Endodermal cell (in vitro differentiated cells): ENCODE measurements at regions not wholly inside any gene's neighbourhood (a gene's known extent, or its start where the extent isn't known, plus 50 kb on each side); places are given as distances from the start of the nearest gene placed in this dataset.

ENCODE experiments used
- DNase-seq: peaks from one replicate; pipeline ENCODE4 v3.0.0-alpha.2; 2017
- H3K27ac ChIP-seq: 2 replicates; pipeline ENCODE4 v1.5.1; 2013; ENCODE audit warnings: mild to moderate bottlenecking, low read depth, low read length, moderate library complexity
- H3K27me3 ChIP-seq: 2 replicates; pipeline ENCODE4 v1.6.1; 2013; ENCODE audit warnings: mild to moderate bottlenecking, low read length, moderate library complexity; ENCODE audit not compliant: insufficient read depth, control insufficient read depth, poor library complexity, severe bottlenecking
- H3K36me3 ChIP-seq: 2 replicates; pipeline ENCODE4 v1.7.0; 2013; ENCODE audit warnings: mild to moderate bottlenecking, low read length, moderate library complexity; ENCODE audit not compliant: control insufficient read depth, insufficient read depth
- H3K4me1 ChIP-seq: one replicate; pipeline ENCODE4 v1.7.0; 2013; ENCODE audit warnings: low read length; ENCODE audit not compliant: control insufficient read depth, insufficient read depth
- H3K4me3 ChIP-seq: 2 replicates; pipeline ENCODE4 v1.5.1; 2013; ENCODE audit warnings: mild to moderate bottlenecking, low read length, moderate library complexity
- H3K9ac ChIP-seq: 2 replicates; pipeline ENCODE4 v1.6.1; 2013; ENCODE audit warnings: mild to moderate bottlenecking, low read length, moderate library complexity; ENCODE audit not compliant: poor library complexity, severe bottlenecking; ENCODE audit errors: extremely low read depth
- H3K9me3 ChIP-seq: 2 replicates; pipeline ENCODE4 v1.6.1; 2013; ENCODE audit warnings: mild to moderate bottlenecking, low read length, moderate library complexity; ENCODE audit not compliant: control insufficient read depth
- H3K27ac Mint-ChIP-seq: 2 replicates; pipeline ENCODE4 v1.8.0; 2020; ENCODE audit warnings: mixed read lengths
- H3K27me3 Mint-ChIP-seq: 2 replicates; pipeline ENCODE4 v1.8.0; 2021; ENCODE audit warnings: mild to moderate bottlenecking, mixed read lengths; ENCODE audit not compliant: insufficient read depth
- H3K36me3 Mint-ChIP-seq: 2 replicates; pipeline ENCODE4 v1.8.0; 2020; ENCODE audit warnings: low read depth, mixed read lengths
- H3K4me1 Mint-ChIP-seq: 2 replicates; pipeline ENCODE4 v1.8.0; 2020; ENCODE audit warnings: mixed read lengths
- H3K4me3 Mint-ChIP-seq: 2 replicates; pipeline ENCODE4 v1.8.0; 2020; ENCODE audit warnings: mild to moderate bottlenecking, moderate library complexity, mixed read lengths
- H3K9me3 Mint-ChIP-seq: 2 replicates; pipeline ENCODE4 v1.8.0; 2020; ENCODE audit warnings: mild to moderate bottlenecking, mixed read lengths
- WGBS, 2 experiments: methylation state at CpG; one replicate each; pipeline versions ENCODE4 v1.1.5 to v1.1.7; 2013; ENCODE audit warnings: missing lambda C conversion rate in 2 of 2, mixed read lengths in 1 of 2; ENCODE audit not compliant: insufficient coverage in 1 of 2, insufficient read length in 1 of 2; 5-methylcytosine and 5-hydroxymethylcytosine counted together
- TF ChIP-seq, protein P1 (sequence below): fragments of 200-600 bp; sonication (generic); conservative IDR thresholded peaks from 2 replicates; pipeline ENCODE4 v1.5.0; 2021; ENCODE audit warnings: antibody characterized with exemption, mild to moderate bottlenecking

DNA sequence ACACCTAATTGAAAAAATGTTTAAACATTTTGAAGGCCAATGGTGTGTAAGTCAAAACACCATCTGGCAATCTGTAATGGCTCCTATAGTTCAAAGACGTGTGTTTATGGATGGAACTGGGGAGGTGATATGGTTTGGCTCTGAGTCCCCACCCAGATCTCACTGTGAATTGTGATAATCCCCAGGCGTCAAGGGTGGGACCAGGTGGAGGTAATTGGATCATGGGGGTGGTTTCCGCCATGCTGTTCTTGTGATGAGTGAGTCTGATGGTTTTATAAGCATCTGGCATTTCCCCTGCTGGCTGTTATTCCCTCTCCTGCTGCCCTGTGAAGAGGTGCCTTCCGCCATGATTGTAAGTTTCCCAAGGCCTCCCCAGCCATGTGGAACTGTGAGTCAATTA lies 52.2 kb downstream of the ADRA2C start:
- Mint-ChIP-seq H3K4me1 (peaks cover 20% of the 10 kb centered on the region), H3K4me3 (no peak overlapping the region), H3K36me3 (no peaks in the 10 kb centered on the region), H3K27me3 (peaks cover 29% of the 10 kb centered on the region), H3K27ac (no peak overlapping the region), H3K9me3 (peaks cover 5% of the 10 kb centered on the region)
- peak; percentile 65 for DNase-seq
- WGBS, 2 experiments = 75 to 89% methylated on average over 3 to 4 of the region's 4 CpGs
- H3K4me3 ChIP-seq = no peak overlapping the region
- H3K4me1 ChIP-seq = peaks cover 5% of the 10 kb centered on the region
- H3K27ac ChIP-seq = no peak overlapping the region
- no peaks in the 10 kb centered on the region for H3K27me3 ChIP-seq
- no peak overlapping the region for H3K9ac ChIP-seq
- TF ChIP-seq, protein P1, sequence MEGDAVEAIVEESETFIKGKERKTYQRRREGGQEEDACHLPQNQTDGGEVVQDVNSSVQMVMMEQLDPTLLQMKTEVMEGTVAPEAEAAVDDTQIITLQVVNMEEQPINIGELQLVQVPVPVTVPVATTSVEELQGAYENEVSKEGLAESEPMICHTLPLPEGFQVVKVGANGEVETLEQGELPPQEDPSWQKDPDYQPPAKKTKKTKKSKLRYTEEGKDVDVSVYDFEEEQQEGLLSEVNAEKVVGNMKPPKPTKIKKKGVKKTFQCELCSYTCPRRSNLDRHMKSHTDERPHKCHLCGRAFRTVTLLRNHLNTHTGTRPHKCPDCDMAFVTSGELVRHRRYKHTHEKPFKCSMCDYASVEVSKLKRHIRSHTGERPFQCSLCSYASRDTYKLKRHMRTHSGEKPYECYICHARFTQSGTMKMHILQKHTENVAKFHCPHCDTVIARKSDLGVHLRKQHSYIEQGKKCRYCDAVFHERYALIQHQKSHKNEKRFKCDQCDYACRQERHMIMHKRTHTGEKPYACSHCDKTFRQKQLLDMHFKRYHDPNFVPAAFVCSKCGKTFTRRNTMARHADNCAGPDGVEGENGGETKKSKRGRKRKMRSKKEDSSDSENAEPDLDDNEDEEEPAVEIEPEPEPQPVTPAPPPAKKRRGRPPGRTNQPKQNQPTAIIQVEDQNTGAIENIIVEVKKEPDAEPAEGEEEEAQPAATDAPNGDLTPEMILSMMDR = no peak
- H3K9me3 ChIP-seq = peaks cover 4% of the 10 kb centered on the region
- H3K36me3 ChIP-seq = no peaks in the 10 kb centered on the region

DNA sequence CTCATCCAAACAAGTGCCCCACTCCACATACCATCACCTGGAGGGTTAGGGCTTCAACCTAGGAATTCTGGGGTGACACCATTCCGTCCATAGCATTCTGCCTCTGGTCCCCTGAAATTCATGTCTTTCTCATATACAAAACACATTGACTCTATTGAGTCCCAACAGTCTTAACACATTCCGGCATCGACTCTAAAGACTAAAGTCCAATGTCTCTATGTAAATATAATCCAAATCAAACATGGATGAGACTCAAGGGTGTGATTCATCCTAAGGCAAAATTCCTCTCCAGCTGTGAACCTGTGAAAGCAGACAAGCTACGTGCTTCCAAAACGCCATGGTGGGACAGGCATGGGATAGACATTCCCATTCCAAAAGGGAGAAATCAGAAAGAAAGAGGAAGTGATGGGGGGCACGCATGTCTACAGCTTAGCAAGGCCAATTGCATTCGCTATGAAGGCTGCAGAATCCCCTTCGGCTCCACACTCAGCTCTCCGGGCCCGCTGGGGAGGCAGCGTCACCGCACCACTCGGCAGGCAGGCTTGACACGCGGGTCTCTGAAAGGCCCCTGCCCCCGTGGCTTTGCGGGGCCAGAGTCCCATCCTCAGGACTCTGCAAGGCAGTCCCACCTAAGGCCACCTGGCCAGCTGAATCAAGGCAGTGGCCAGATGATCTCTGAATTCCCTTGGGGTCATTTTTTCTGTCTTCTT lies 53.2 kb downstream of the ADRA2C start:
- WGBS, 2 experiments = 88 to 93% methylated on average over 16 to 17 of the region's 17 CpGs
- Histone ChIP-seq H3K9me3 (peaks cover 4% of the 10 kb centered on the region), H3K4me1 (peaks cover 5% of the 10 kb centered on the region), H3K36me3 (no peaks in the 10 kb centered on the region), H3K4me3 (no peak overlapping the region), H3K9ac (no peak overlapping the region), H3K27me3 (peaks cover 9% of the 10 kb centered on the region), H3K27ac (no peak overlapping the region)
- H3K4me1 Mint-ChIP-seq = peaks cover 20% of the 10 kb centered on the region
- H3K27me3 Mint-ChIP-seq = peaks cover 37% of the 10 kb centered on the region
- H3K9me3 Mint-ChIP-seq = peaks cover 5% of the 10 kb centered on the region
- no peak for DNase-seq
- H3K27ac Mint-ChIP-seq = no peak overlapping the region
- TF ChIP-seq, protein P1 = no peak
- H3K36me3 Mint-ChIP-seq = no peaks in the 10 kb centered on the region
- no peak overlapping the region for H3K4me3 Mint-ChIP-seq

DNA sequence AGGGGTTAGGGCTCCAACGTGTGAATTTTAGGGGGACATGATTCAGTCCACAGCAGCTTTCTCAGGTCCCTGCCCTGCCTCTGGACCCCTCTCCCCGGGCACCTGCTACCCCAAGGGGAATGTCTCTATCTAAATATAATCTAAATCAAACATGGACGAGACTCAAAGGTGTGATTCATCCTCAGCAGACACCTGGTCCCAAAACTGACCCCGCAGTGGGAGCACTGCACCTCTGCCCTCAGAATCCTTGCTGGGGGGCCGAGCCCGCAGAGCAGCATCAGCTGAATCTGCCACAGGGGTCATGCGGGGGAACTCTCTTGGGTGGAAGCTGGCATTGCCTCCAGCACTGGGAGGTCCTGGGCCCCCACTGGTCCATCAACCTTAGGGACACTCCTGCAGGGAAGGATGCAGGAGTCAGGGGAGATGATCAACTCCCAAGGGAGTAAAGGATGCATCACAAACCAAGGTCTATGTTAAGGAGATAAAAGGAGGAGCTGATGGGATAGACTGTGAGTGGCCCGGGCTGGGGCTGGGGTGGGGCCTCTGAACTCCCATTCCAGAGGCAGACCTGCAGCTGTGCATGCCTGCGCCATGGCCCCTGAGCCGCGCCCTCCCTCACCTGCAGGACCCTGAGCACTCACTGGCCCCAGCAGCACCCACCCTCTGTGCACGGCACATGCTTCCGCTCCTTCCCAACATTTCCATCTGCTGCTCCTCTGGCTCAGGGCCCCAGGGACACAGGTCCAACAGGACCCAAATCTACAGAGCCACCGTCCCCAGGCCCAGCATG lies 54.0 kb downstream of the ADRA2C start:
- H3K36me3 ChIP-seq = no peaks in the 10 kb centered on the region
- peaks cover under 1% of the 10 kb centered on the region for H3K9me3 ChIP-seq
- H3K4me3 ChIP-seq = no peak overlapping the region
- Mint-ChIP-seq H3K4me1 (peaks cover 20% of the 10 kb centered on the region), H3K27ac (no peak overlapping the region), H3K4me3 (no peak overlapping the region), H3K36me3 (no peaks in the 10 kb centered on the region), H3K27me3 (peaks cover 45% of the 10 kb centered on the region), H3K9me3 (peaks cover 5% of the 10 kb centered on the region)
- TF ChIP-seq, protein P1 = no peak
- DNase-seq = no peak
- peaks cover 5% of the 10 kb centered on the region for H3K4me1 ChIP-seq
- H3K9ac ChIP-seq = no peak overlapping the region
- peaks cover 9% of the 10 kb centered on the region for H3K27me3 ChIP-seq
- no peak overlapping the region for H3K27ac ChIP-seq
- WGBS, 2 experiments = 90 to 100% methylated on average over 5 to 14 of the region's 14 CpGs
